Activated CD8-positive, alpha-beta T cell treated with anti-CD3 and anti-CD28 coated beads for 36 hours (primary cell): ENCODE measurements at regions not wholly inside any gene's neighbourhood (a gene's known extent, or its start where the extent isn't known, plus 50 kb on each side); places are given as distances from the start of the nearest gene placed in this dataset.

Source experiments
- ATAC-seq: fragments of 200-7000 bp; cut with Tn5 transposase; one replicate; pipeline ENCODE4 v1.10.0; 2021; ENCODE audit warnings: mild to moderate bottlenecking, moderate library complexity
- CTCF ChIA-PET: fragments of 350-600 bp; sonication (Branson Sonifier 250); formaldehyde crosslinking; loops from one replicate; lab custom pipeline; 2021; ENCODE audit warnings: antibody characterized with exemption; lab: Charles Lee
- POLR2A ChIA-PET: fragments of 350-600 bp; sonication (Branson Sonifier 250); formaldehyde crosslinking; loops from one replicate; lab custom pipeline; 2021; ENCODE audit warnings: antibody characterized with exemption; lab: Charles Lee
- DNase-seq: peaks from one replicate; pipeline ENCODE4 v3.0.0-alpha.2; 2020
- H3K27ac Mint-ChIP-seq: one replicate; pipeline ENCODE4 v1.8.0; 2021; ENCODE audit warnings: mild to moderate bottlenecking, mixed read lengths
- H3K27me3 Mint-ChIP-seq: one replicate; pipeline ENCODE4 v1.8.0; 2021; ENCODE audit warnings: mixed read lengths
- H3K36me3 Mint-ChIP-seq: one replicate; pipeline ENCODE4 v1.8.0; 2021; ENCODE audit warnings: low read depth, mixed read lengths
- H3K4me1 Mint-ChIP-seq: one replicate; pipeline ENCODE4 v1.8.0; 2021; ENCODE audit warnings: low read depth, mixed read lengths
- H3K4me3 Mint-ChIP-seq: one replicate; pipeline ENCODE4 v1.8.0; 2021; ENCODE audit warnings: mild to moderate bottlenecking, moderate library complexity, mixed read lengths
- H3K9me3 Mint-ChIP-seq: one replicate; pipeline ENCODE4 v1.8.0; 2021; ENCODE audit warnings: mixed read lengths
- CTCF ChIP-seq: fragments of 200-600 bp; IDR thresholded peaks from one replicate; pipeline ENCODE4 v1.8.0; 2022; ENCODE audit warnings: antibody characterized with exemption, mild to moderate bottlenecking
- intact Hi-C: fragments of 100-400 bp; cut with micrococcal nuclease; formaldehyde crosslinking; loops from one replicate; pipeline ENCODE4 v1.10.0; 2022

- ATAC-seq (no peak), DNase-seq (no peak)
- no peaks in the 10 kb centered on the region for H3K27me3 Mint-ChIP-seq
- TF ChIP-seq CTCF, result no peak
- H3K36me3 Mint-ChIP-seq, result no peaks in the 10 kb centered on the region
- ChIA-PET CTCF (no interaction called here), POLR2A (no interaction called here)
- H3K4me3 Mint-ChIP-seq, result no peak overlapping the region
- no peak overlapping the region for H3K27ac Mint-ChIP-seq
- no peaks in the 10 kb centered on the region for H3K9me3 Mint-ChIP-seq
- no peaks in the 10 kb centered on the region for H3K4me1 Mint-ChIP-seq
- intact Hi-C loops, result no loop called here
Measured at GRCh38 chr2:16316456-16317210, 349.0 kb downstream of the CYRIA start.

GRCh38 chr2:16315908-16316307 is 349.7 kb downstream of the CYRIA start:
- POLR2A ChIA-PET, result no interaction called here
- no peak for ATAC-seq
- H3K4me3 Mint-ChIP-seq, result no peak overlapping the region
- CTCF ChIA-PET, result no interaction called here
- intact Hi-C loops, result no loop called here
- H3K9me3 Mint-ChIP-seq, result no peaks in the 10 kb centered on the region
- no peaks in the 10 kb centered on the region for H3K36me3 Mint-ChIP-seq
- no peak overlapping the region for H3K27ac Mint-ChIP-seq
- no peaks in the 10 kb centered on the region for H3K4me1 Mint-ChIP-seq
- TF ChIP-seq CTCF, result no peak
- no peak for DNase-seq
- H3K27me3 Mint-ChIP-seq, result no peaks in the 10 kb centered on the region

- POLR2A ChIA-PET, result no interaction called here
- no peak for ATAC-seq
Measured at GRCh38 chr2:16315458-16315835, 350.2 kb downstream of the CYRIA start.

GRCh38 chr2:16314691-16315457 is 350.8 kb downstream of the CYRIA start:
- intact Hi-C loops, result no loop called here
- POLR2A ChIA-PET, result no interaction called here

More at GRCh38 chr2:16315458-16315835, 350.2 kb downstream of the CYRIA start:
- Mint-ChIP-seq H3K4me3 (no peak overlapping the region), H3K9me3 (no peaks in the 10 kb centered on the region), H3K27me3 (no peaks in the 10 kb centered on the region), H3K27ac (no peak overlapping the region), H3K4me1 (no peaks in the 10 kb centered on the region), H3K36me3 (no peaks in the 10 kb centered on the region)
- CTCF ChIA-PET, result no interaction called here
- intact Hi-C loops, result no loop called here
- no peak for DNase-seq
- TF ChIP-seq CTCF, result no peak

More at GRCh38 chr2:16314691-16315457, 350.8 kb downstream of the CYRIA start:
- ATAC-seq (no peak), DNase-seq (no peak)
- no peak overlapping the region for H3K27ac Mint-ChIP-seq
- H3K4me1 Mint-ChIP-seq, result no peaks in the 10 kb centered on the region
- CTCF ChIA-PET, result no interaction called here
- H3K4me3 Mint-ChIP-seq, result no peak overlapping the region
- no peaks in the 10 kb centered on the region for H3K27me3 Mint-ChIP-seq
- H3K9me3 Mint-ChIP-seq, result no peaks in the 10 kb centered on the region
- no peaks in the 10 kb centered on the region for H3K36me3 Mint-ChIP-seq
- TF ChIP-seq CTCF, result no peak
